ENCODE measurements at regions not wholly inside any gene's neighbourhood (a gene's known extent, or its start where the extent isn't known, plus 50 kb on each side); places are given as distances from the start of the nearest gene placed in this dataset.

GRCh38 chr5:117486879-117487391 is 912.3 kb upstream of the SEMA6A start:
- TF ChIP-seq CTCF (IDR thresholded peaks at IDR 0.05) (no peak), POLR2A (IDR thresholded peaks at IDR 0.05) (no peak)

All from Peyer's patch (tissue), 4 donors.